Activated B cell treated with CpG ODN at 0.5 μM for 24 hours (primary cell): ENCODE measurements at regions not wholly inside any gene's neighbourhood (a gene's known extent, or its start where the extent isn't known, plus 50 kb on each side); places are given as distances from the start of the nearest gene placed in this dataset.

ENCODE experiments used
- ATAC-seq: fragments of 200-7000 bp; cut with Tn5 transposase; one replicate; pipeline ENCODE4 v1.10.0; 2021; ENCODE audit warnings: low read depth, mild to moderate bottlenecking, moderate library complexity
- CTCF ChIA-PET: fragments of 350-600 bp; sonication (Branson Sonifier 250); formaldehyde crosslinking; loops from one replicate; lab custom pipeline; 2021; ENCODE audit warnings: antibody characterized with exemption; lab: Charles Lee
- POLR2A ChIA-PET: fragments of 350-600 bp; sonication (Branson Sonifier 250); formaldehyde crosslinking; loops from one replicate; lab custom pipeline; 2021; ENCODE audit warnings: antibody characterized with exemption; lab: Charles Lee
- DNase-seq: peaks from one replicate; pipeline ENCODE4 v3.0.0; 2022
- H3K27ac Mint-ChIP-seq: one replicate; pipeline ENCODE4 v1.8.0; 2020; ENCODE audit warnings: mixed read lengths
- H3K27me3 Mint-ChIP-seq: one replicate; pipeline ENCODE4 v1.8.0; 2021; ENCODE audit warnings: mixed read lengths
- H3K36me3 Mint-ChIP-seq: one replicate; pipeline ENCODE4 v1.8.0; 2021; ENCODE audit warnings: low read depth, mixed read lengths
- H3K4me1 Mint-ChIP-seq: one replicate; pipeline ENCODE4 v1.8.0; 2021; ENCODE audit warnings: mixed read lengths
- H3K4me3 Mint-ChIP-seq: one replicate; pipeline ENCODE4 v1.8.0; 2020; ENCODE audit warnings: mild to moderate bottlenecking, mixed read lengths
- H3K9me3 Mint-ChIP-seq: one replicate; pipeline ENCODE4 v1.8.0; 2020; ENCODE audit warnings: mixed read lengths
- CTCF ChIP-seq: fragments of 200-600 bp; IDR thresholded peaks from one replicate; pipeline ENCODE4 v1.8.0; 2022; ENCODE audit warnings: antibody characterized with exemption, mild to moderate bottlenecking
- intact Hi-C: fragments of 100-400 bp; cut with micrococcal nuclease; formaldehyde crosslinking; loops from one replicate; pipeline ENCODE4 v1.15.1; 2024

DNA sequence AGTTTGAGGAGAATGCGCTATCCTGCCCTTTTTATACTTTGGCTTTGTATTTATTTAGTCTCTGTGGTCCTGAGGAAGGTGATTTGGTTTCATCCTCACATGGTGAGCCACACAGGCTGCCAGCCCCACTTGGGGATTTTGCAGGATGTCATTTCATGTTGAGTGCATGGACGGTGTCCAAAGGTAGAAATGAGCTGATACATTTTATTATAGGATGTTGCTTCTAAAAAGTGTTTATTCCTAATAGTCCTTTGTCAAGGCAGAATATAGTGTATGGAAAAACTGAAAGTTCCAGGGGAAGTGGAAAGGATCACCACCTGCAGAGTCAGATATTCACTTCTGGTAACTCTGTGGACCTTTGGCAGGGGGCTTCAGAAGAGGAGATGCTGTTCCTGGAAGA lies 434.6 kb downstream of the CD109 start:
- no peak for ATAC-seq

DNA sequence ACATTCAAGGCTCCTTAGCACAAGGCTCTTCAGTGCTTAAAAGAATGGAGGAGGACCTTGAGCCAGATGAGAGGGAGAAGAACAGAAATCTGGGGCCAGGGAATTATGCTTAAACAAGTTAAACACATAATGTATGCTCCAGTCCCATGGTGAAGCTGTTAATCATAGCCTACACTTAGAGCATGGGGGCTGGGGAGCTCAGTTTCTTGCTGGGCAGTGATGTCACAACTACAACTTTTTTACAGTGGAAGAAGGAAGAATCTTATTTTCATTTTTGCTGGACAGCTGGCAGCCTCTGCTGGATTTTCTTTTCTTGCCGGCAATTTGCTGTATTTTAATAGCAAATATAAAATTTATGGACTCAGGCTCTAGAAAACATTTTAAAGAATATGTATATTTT lies 432.5 kb downstream of the CD109 start:
- no peak for TF ChIP-seq CTCF
- intact Hi-C loops, result no loop called here
- H3K27ac Mint-ChIP-seq, result no peak overlapping the region
- H3K4me3 Mint-ChIP-seq, result no peak overlapping the region
- no peaks in the 10 kb centered on the region for H3K36me3 Mint-ChIP-seq
- H3K4me1 Mint-ChIP-seq, result no peaks in the 10 kb centered on the region
- no peaks in the 10 kb centered on the region for H3K9me3 Mint-ChIP-seq
- POLR2A ChIA-PET, result no interaction called here
- ATAC-seq (no peak), DNase-seq (no peak)
- H3K27me3 Mint-ChIP-seq, result no peaks in the 10 kb centered on the region
- CTCF ChIA-PET, result no interaction called here

More for the DNA sequence above, 434.6 kb downstream of the CD109 start:
- Mint-ChIP-seq H3K36me3 (no peaks in the 10 kb centered on the region), H3K9me3 (no peaks in the 10 kb centered on the region), H3K27me3 (no peaks in the 10 kb centered on the region), H3K4me3 (no peak overlapping the region), H3K27ac (no peak overlapping the region), H3K4me1 (no peaks in the 10 kb centered on the region)
- intact Hi-C loops, result no loop called here
- no peak for TF ChIP-seq CTCF
- POLR2A ChIA-PET, result no interaction called here
- CTCF ChIA-PET, result no interaction called here
- no peak for DNase-seq

- ChIA-PET POLR2A (no interaction called here), CTCF (no interaction called here)
- intact Hi-C loops, result no loop called here
- Mint-ChIP-seq H3K9me3 (peaks cover 3% of the 10 kb centered on the region), H3K27me3 (no peaks in the 10 kb centered on the region), H3K36me3 (no peaks in the 10 kb centered on the region), H3K4me3 (no peak overlapping the region), H3K27ac (no peak overlapping the region), H3K4me1 (no peaks in the 10 kb centered on the region)
- DNase-seq (no peak), ATAC-seq (no peak)
- TF ChIP-seq CTCF, result no peak
Measured at GRCh38 chr6:74117113-74117512, 421.1 kb downstream of the CD109 start.

- intact Hi-C loops, result no loop called here
- no peaks in the 10 kb centered on the region for H3K4me1 Mint-ChIP-seq
- no peak overlapping the region for H3K27ac Mint-ChIP-seq
- POLR2A ChIA-PET, result no interaction called here
- CTCF ChIA-PET, result no interaction called here
- no peak overlapping the region for H3K4me3 Mint-ChIP-seq
- no peaks in the 10 kb centered on the region for H3K27me3 Mint-ChIP-seq
- no peaks in the 10 kb centered on the region for H3K36me3 Mint-ChIP-seq
- TF ChIP-seq CTCF, result no peak
- no peaks in the 10 kb centered on the region for H3K9me3 Mint-ChIP-seq
- DNase-seq (no peak), ATAC-seq (no peak)
Measured at GRCh38 chr6:74115674-74116073, 419.7 kb downstream of the CD109 start.

GRCh38 chr6:74114428-74114827 lies 418.4 kb downstream of the CD109 start:
- no peaks in the 10 kb centered on the region for H3K4me1 Mint-ChIP-seq
- intact Hi-C loops, result no loop called here
- no peak overlapping the region for H3K27ac Mint-ChIP-seq
- ChIA-PET POLR2A (no interaction called here), CTCF (no interaction called here)
- H3K36me3 Mint-ChIP-seq, result no peaks in the 10 kb centered on the region
- H3K9me3 Mint-ChIP-seq, result no peaks in the 10 kb centered on the region
- H3K27me3 Mint-ChIP-seq, result no peaks in the 10 kb centered on the region
- ATAC-seq (no peak), DNase-seq (no peak)
- no peak overlapping the region for H3K4me3 Mint-ChIP-seq
- TF ChIP-seq CTCF, result no peak
